GM18951 (cell line): ENCODE measurements at regions not wholly inside any gene's neighbourhood (a gene's known extent, or its start where the extent isn't known, plus 50 kb on each side); places are given as distances from the start of the nearest gene placed in this dataset.

ENCODE experiments used
- POLR2A ChIP-seq: IDR thresholded peaks from 4 replicates; pipeline ENCODE4 v1.6.1; 2011; ENCODE audit warnings: mild to moderate bottlenecking; ENCODE audit not compliant: insufficient read length, insufficient read depth; ENCODE audit errors: extremely low read depth
- in situ Hi-C: fragments of 300-500 bp; cut with MboI; formaldehyde crosslinking; loops from one replicate; pipeline ENCODE4 v1.12.0; 2022; ENCODE audit warnings: low sequenced_read_pairs, mixed read lengths, inconsistent platforms; ENCODE audit not compliant: unreplicated experiment

DNA sequence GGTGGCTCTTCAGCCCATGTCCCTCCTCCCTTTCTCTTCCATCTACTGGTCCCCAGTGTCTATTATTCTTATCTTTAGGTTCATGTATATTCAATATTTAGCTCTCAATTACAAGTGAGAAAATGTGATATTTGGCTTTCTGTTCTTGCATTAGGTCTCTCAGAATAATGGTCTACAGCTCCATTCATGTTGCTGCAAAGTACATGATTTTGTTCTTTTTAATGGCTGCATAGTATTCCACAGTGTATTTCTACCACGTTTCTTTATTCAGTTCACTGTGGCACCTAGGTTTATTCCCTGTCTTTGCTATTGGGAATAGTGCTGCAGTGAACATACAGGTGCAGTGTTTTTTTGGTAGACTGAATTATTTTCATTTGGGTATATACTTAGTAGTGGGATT, 1308.8 kb downstream of the EFNA5 start:
- in situ Hi-C loops: no loop called here

DNA sequence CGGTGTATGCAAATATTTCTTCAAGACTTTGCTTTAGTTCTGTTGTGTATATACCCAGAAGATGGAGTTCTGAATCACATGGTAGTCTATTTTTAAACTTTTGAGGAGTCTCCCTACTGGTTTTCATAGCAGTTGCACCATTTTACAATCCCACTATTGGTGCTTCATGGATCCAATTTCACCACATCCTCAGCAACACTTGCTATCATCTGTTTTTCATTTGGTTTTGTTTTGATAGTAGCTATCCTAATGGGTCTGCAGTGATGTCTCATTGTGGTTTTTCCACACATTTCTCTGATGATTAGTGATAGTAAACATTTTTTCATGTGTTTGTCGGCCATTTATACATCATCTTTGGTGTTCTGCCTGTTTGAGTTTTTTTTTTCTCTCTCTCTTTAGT, 1339.3 kb downstream of the EFNA5 start:
- in situ Hi-C loops: no loop called here
- no peak for TF ChIP-seq POLR2A

More for the DNA sequence above, 1308.8 kb downstream of the EFNA5 start:
- no peak for TF ChIP-seq POLR2A

DNA sequence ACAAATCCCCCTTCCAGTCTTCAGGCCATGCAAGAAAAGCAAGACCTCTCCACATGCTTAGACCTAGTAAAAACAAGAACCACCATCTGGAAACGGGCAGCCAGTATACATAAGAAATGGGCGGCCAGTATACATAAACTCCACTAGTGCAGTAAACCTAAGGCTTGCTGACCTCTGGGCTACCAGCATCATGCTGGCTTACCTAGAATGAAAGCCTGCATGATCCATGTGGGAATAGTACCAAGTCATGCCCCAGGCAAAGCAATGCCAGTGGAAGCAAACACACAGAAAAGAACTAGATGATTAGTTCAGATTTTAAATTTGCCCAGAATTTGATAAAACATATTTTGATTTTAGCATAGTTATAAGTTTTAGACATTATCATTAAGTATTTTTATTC, 1346.4 kb downstream of the EFNA5 start:
- in situ Hi-C loops: no loop called here

DNA sequence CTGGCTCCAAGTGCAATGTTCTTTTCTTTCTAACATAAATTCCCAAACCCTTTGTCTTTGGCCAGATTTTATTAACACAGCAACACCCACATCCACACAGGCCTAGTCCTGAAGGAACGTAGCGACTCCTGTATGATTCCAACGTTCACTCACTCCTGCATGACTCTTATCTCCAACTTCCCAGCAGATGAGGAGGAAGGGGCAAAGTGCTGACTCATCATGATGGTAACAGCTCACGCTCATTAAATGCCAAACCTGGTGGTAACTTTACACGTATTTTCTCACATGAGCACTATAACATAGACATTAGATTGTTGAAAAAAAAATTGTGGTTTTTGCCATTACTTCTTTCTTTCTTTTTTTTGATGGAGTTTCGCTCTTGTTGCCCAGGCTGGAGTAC, 1349.5 kb downstream of the EFNA5 start:
- no peak for TF ChIP-seq POLR2A
- in situ Hi-C loops: no loop called here

More for the DNA sequence above, 1346.4 kb downstream of the EFNA5 start:
- no peak for TF ChIP-seq POLR2A

DNA sequence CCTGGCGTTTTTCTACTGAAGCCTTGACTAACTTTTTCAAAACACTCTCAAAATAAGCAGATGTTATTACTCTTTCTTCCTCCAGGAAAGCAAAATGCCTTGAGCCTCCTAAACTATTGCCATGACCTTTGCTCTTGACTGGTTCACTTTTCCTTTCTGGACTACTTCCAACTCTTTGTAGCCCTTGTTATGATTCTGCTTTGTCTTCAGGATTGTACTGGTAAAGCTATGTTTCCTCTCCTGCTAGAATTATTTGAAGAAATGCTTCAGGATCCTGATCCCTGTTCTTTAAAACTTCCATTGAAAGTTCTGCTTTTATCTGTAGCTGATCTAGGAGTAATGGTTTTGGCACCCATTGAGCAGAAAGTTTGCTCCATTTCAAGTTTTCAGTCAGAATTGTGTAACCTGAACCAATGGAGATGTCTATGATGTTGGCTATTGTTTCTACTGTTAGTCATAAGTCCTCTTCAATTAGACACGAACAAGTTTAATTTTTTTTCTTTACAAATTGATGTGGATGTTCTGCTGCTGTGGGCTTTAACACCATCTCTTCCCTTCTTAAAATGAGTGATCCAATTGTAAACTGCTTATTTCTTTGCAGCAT, 1356.4 kb downstream of the EFNA5 start:
- no peak for TF ChIP-seq POLR2A
- in situ Hi-C loops: no loop called here

DNA sequence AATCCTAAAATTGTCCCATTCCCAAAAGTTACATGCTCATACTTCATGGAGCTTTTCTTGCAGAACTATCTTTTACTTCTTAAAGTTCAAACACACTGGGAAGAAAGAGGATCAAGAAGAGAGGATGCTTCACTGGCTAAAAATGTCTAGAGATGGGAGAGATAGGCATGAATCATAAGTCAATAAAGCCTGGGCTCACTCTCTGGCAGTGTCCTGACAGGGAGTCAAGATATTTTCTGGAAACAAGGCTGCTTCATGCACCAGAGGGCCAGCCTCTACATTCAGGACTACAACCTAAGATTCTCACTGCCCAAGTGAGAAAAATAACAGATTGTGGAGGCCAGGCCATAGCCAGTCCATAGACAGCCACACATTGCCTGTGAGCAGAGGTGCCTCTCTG, 1358.4 kb downstream of the EFNA5 start:
- in situ Hi-C loops: no loop called here
- TF ChIP-seq POLR2A: no peak

DNA sequence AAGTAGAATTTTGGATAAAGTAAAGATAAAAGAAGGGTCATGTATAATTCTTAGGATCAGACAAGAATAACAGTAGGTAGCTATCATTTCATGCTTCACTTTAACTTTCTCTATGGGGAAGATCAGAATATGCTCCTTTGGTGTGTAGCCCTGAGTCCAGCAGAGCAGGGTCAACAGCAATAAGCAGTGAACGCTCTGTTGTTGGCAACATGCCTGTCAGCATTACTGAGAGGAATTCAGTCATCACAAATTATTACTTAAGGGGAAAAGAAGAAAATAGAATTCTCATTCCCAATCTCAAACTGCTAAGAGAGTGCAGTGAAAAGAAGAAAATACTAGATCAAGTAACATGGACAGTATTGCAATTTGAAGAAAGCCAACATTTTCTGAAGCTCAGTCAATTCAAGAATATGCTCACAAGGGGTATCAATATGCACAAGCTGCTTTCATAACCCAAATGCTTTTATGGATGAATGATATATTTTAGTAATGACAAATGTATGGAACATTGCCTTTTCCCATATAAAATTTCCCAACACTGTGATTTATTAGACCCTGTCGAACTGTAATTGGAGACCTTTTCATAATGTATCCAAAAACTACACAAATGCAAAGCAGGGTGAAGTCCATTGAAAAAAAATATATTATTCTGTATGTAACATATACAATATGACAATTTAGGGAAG, 1359.4 kb downstream of the EFNA5 start:
- no peak for TF ChIP-seq POLR2A
- in situ Hi-C loops: no loop called here

DNA sequence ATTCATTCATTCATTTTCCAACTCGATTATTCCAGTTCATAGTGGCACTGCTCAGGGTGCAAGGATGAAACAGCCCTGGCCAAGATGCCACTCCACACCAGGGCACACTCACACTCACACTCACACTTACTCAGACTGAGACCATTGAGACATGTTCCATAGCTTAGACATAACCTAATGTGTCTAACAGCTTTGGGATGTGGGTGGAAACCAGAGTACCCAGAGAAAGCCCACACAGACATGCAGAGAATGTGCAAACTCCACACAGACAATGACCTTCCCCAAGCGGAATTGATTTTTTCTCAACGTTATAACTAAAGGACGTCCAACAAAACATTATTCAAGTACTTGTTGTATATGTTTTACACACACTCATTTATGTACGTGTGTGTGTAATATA, 1363.5 kb downstream of the EFNA5 start:
- in situ Hi-C loops: no loop called here

DNA sequence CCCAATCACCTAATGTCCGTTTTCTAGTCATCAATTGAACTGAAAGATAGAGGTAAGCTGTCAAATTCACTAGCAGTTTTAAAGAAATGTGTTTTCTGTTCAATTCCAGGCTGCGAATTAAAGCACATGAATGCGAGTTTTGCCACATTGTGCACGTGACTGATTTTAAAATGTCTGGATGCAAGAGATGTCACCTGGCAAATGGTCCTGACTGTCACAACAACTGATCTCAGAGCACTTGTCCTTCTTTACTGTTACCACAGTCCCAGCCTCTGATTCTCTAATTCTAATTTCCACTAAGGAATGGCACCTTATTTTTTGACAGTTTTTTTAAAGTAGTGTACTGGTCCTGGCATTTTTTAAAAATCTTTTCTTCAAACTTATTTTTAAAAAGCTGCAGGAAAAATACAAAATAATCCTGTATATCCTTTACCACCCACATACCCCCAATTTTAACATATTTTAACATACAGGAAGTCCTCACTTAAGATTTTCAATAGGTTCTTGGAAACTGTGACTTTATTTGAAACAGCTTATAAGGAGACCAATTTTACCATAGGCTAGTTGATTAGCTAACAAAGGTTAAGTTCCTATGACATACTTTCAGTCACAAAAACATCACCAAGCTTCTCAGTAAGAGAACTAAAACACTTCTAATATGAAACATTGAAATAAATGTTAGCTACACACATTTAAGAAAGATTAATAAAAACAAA, 1364.3 kb downstream of the EFNA5 start:
- TF ChIP-seq POLR2A: no peak
- in situ Hi-C loops: no loop called here

More for the DNA sequence above, 1363.5 kb downstream of the EFNA5 start:
- TF ChIP-seq POLR2A: no peak

DNA sequence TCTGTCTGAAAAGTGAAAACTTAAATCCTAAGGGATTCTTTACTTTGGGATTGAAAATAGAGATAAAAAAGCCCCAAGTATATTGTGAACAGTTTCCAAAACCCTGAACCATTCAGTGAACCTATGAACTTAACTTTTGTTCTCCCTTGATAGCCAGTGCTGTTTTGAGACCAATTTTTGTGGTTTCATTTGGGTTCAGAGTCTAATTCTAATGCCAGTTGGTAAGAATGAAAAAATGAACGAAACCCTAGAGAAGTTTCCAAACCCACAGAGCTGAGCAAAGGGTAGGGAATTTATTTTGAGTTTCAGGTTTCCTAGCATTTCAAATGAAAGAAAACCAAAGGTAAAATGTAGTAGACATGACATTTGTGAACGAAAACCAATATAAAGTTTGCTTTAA, 1366.8 kb downstream of the EFNA5 start:
- TF ChIP-seq POLR2A: no peak
- in situ Hi-C loops: no loop called here

DNA sequence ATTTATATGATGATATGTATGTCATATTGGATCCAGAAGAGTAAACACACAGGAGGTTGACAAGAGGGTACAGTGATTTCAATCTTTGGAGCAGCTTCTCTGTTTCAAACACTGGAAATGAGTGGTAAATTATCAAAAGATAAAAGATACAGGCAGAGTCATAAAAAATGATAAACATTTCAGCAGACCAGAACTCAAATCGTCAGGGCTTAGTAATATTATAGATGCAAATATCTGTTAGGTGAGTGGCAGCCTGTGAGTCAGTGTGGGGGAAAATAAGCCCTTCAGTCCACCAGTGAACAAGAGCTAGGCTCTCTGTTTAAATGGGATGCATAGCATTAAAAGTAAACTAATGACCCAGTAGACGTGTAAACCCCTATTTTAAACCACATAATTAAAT, 1378.1 kb downstream of the EFNA5 start:
- TF ChIP-seq POLR2A: no peak
- in situ Hi-C loops: no loop called here

DNA sequence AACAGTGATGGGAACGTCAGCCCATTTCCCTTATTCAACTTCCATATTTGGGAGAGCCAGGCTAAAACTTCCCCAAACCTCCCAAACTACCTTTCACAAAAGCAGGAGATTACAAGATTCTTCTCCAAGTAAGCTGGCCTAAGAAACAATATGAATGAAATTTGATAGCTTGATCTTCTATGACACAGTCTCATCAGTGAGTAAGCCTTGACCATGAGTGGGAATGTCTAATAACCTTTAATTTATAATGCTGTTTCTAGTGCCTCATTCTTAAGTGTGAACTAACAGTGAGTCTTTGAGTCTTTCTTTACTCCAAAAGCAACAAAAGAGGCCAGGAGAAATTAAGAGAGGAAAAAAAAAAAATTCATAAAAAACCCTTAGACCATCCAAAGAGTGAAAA, 1379.9 kb downstream of the EFNA5 start:
- in situ Hi-C loops: no loop called here
- TF ChIP-seq POLR2A: no peak

DNA sequence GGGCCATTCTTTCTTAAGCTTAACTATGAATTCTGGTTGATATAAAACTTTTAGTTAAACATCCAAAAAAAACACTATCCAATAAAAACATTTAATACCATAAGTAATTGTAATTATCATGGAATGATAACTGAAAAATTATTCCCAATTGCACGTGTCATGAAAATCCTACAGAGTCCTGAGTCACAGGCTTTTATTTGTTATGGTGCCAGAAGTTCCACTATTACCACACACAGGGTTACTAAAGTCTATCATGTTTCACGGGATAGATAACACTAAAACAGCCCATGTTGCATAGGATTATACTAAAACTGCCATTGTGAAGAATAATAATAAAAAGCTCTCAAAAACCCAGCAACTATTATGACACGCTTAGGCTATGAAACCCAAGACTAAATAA, 1381.8 kb downstream of the EFNA5 start:
- in situ Hi-C loops: no loop called here

More for the DNA sequence above, 1381.8 kb downstream of the EFNA5 start:
- no peak for TF ChIP-seq POLR2A
